GM21360 (cell line): ENCODE measurements at regions not wholly inside any gene's neighbourhood (a gene's known extent, or its start where the extent isn't known, plus 50 kb on each side); places are given as distances from the start of the nearest gene placed in this dataset.
A peak's percentile ranks its signal among the peaks of the same experiment; 100 is the strongest.
"Not testable (repeated sequence)": the region's sequence is repeated elsewhere in the genome, so short reads cannot be mapped to it uniquely, and the experiment has no call there.

Experiments used
- ATAC-seq: cut with Tn5 transposase; IDR thresholded peaks from one replicate; pipeline ENCODE4 v1.9.1; 2021; ENCODE audit warnings: mild to moderate bottlenecking, moderate library complexity; ENCODE audit not compliant: unreplicated experiment

GRCh38 chr10:3875842-3876235 is 90.8 kb upstream of the KLF6 start:
- ATAC-seq = no peak

GRCh38 chr10:3874990-3875841 is 90.2 kb upstream of the KLF6 start:
- peak; percentile 68 for ATAC-seq

GRCh38 chr10:3874610-3874989 is 89.6 kb upstream of the KLF6 start:
- not testable (repeated sequence) for ATAC-seq

DNA sequence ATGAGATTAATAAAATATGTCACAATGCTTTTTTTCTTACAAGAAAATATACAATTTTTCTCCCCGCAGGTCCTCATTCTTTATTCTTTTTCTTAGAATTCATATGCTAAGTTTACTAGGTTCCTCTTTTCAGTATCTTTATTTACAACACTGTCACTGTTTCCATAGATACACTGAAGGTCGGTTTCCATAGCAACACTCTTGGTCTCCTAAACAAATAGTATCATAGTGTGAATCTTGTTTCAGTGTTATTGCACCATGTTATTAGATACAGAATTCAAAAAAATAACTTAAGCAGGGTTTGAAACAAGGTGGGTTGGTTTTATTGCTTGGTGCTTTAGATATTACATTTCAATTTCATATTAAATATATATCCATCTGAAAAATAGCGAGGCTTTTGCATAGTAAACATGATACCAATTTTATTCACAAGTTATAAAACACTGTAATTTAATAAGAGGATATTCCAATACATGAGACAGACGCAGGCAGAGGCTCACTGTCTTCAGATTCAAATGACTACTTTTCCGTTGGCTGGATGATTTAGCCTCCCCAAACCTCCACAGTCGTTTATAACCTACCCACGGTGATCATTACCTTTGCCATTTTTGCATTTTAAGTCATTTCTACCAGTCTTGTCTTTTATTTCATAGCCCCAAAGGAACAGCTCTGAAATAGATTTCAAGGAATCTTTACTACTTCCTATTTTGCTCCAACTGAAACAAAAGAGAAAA is 88.9 kb upstream of the KLF6 start:
- peak; percentile 57 for ATAC-seq

GRCh38 chr10:3872712-3873329 is 87.8 kb upstream of the KLF6 start:
- no peak for ATAC-seq

DNA sequence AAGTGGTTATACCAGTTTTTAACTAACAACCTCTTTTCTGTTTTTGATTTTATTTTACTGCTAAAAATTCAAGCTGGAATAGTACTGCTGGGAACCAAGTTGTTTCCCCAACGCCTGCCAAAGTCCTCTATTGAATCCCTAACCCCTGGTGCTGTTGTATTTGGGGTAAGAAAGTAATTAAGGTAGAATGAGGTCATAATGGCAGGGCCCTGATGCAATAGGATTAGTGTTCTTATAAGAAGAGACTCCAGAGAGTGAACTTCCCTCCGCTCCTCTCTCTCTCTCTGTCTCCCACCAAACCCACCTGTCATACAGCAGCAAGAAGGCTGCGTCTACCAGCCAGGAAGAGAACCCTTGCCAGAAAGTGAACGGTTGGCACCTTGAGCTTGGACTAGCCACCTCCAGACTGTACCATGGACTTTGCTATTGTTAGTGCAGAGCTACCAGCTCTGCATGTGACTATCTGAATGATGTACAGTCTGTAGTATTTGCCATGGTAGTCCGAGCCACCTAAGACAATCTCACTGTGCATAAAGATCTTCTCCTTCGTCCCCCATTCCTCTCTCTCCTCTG is 86.5 kb upstream of the KLF6 start:
- no peak for ATAC-seq

DNA sequence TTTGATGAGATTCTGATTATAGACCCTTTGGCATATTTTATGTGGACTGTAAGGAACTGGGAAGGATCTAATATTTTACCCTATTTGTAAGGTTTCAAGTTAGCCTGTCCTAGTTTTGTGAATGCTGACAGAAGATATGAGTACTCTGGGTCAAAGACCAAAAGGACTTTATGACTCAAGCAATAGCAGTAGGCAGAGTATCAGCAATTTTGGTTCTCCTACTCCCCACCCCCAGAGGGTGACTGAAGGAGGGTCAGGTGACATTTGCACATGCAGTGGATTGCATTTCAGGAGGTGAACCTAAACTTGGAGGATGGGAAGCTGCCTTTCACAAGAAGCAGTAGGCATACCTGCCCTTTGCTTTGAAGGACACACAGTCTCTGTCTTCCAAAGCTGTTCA is 84.0 kb upstream of the KLF6 start:
- ATAC-seq = no peak

DNA sequence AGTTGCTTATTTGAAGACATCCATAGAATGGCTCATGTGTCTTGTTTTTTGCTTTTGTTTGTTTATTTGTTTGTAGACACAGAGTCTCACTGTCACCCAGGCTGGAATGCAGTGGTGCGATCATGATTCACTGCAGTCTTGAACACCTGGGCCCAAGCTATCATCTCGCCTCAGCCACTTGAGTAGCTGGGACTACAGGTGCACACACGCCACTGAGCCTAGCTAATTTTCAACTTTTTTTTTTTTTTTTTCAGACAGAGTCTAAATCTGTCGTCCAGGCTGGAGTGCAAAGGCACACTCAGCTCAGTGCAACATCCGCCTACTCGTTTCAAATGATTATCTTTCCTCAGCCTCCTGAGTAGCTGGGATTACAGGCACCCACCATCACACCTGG is 83.3 kb upstream of the KLF6 start:
- no peak for ATAC-seq

DNA sequence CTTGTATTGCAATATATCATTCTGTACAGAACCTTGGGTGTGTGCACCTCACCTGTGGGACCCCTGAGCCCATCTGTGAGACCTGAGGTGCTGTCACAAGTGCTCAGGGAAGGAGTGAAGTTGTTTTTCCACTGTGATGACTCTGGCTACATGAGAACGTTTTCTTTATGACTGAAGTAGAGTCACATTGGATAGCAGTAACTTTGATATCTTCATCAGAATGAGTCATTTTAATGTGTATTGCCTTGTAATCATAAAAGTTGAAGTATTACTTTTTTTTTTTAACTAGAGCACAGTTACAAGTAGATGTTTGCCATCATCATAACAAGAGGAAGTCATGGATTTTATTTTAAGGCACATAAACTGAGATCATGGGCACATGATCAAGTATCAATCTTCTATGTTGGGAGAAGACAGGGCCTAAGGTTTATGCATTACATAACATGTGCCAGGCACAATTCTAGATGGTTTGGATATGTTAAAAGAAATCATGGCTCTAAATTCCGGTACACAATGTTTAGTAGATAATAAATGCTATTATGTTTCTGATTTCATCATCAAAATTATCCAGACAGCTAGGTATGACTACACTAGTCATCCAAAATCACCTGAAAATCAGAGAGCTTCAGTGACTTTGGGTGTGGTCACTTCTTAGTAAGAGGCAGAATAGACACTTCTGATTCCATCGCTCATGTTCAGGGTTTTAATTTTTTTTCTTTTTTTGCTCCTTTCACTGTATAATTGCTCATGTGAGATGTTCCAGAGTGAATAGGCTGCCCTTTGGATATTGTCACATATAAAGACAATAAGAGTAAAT is 82.7 kb upstream of the KLF6 start:
- no peak for ATAC-seq

GRCh38 chr10:3866332-3866731 is 81.3 kb upstream of the KLF6 start:
- peak; percentile 35 for ATAC-seq

DNA sequence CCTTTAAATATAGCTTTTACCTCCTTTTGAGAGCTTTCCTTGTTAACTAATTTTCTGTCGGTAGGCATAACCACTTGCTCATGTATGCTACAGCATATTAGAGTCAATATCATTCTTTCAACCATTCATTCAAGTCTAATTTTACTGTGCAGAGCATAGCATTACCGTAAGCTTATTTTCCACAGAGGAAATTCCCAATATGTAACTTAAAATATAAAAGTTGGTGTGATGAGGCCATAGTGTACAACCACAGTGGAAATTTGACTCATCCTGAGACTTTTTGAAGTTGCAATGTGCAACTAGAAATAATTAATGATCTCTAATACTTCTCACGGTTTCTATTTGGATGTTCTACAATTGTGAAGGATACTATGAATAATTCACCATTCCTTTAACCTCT is 80.6 kb upstream of the KLF6 start:
- ATAC-seq = no peak

- ATAC-seq = no peak
Measured at GRCh38 chr10:3861795-3862194, 76.8 kb upstream of the KLF6 start.

- no peak for ATAC-seq
Measured at GRCh38 chr10:3858051-3858845, 73.2 kb upstream of the KLF6 start.

GRCh38 chr10:3857318-3857717 is 72.3 kb upstream of the KLF6 start:
- ATAC-seq = no peak

DNA sequence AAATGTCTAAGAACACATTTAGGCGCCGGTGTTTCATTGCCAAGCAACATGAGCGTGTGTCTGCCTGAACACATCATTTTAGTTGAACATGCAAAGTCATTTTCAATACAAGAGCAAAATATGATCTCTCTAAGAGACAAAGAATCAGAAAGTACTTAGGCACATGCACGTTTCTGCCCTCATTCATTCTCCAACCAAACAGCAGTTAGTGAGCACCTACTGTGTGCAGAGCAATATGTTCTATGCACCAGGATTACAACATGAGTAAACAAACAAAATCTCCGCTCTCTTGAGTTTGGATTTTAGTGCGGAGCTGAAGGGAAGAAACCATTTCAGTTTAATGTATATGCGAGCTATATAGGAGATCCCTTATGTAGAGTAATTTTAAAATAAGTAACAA is 71.6 kb upstream of the KLF6 start:
- no peak for ATAC-seq

- no peak for ATAC-seq
Measured at GRCh38 chr10:3853547-3854303, 68.7 kb upstream of the KLF6 start.

DNA sequence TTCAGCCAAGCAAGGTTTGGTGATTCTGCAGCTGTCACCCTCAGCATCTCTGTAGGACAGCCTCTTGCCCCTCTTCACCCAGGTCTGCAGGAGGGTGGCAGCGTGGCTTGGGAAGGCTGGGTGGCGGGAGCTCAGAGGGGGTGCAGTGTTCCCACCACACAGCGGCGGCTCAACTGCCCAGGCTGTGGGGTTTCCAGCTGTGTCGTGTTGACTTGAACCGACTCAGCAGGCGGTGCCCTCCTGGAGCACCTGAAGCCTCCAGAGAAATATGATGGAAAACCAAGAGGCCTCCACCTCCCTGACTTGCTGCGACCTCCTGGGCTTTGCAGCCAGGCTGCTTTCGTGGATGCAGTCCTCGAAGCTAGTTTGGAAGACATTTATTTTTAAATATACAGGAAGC is 68.0 kb upstream of the KLF6 start:
- ATAC-seq = no peak

DNA sequence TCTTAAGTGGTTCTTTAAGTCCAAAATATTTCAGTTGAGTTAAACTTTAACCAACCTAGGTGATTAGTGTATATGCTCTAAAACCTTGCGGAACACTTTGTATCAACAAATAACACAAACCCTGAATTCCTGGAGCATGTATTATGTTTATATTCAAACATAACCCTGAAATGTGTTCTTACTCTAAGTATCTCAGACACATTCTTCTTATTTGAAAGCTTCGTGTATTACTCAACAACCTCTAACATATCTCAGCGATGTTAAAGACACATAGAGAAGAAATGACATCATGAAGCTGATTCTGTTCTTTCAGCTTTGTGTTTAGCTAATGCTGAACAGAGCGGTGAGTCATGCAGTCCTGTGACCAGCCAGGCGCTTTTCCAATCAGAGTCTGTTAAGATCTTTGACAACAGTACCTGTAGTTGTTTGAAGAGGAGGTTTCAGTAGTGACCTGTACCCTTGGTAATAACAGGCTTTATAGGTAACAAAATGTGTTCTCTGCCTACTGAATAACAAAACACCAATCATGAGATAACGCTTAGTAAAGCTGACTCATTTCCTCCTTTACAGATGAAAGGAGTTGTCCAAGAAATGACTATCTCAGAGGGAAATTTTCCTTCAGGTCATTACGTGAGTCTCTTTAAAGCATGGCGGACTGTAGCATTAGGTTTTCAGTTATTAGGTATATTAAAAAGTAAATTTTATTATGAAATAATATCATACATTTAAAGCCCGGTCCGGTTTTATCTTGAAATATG is 67.3 kb upstream of the KLF6 start:
- peak; percentile 86 for ATAC-seq
